H1 (cell line): ENCODE measurements at regions not wholly inside any gene's neighbourhood (a gene's known extent, or its start where the extent isn't known, plus 50 kb on each side); places are given as distances from the start of the nearest gene placed in this dataset.

Experiments
- CTCF ChIA-PET: fragments of 300-600 bp; sonication (Branson Sonifier 250); formaldehyde crosslinking; loops from one replicate; lab custom pipeline; 2021; ENCODE audit not compliant: partially characterized antibody; lab: Charles Lee
- POLR2A ChIA-PET: fragments of 300-600 bp; sonication (Branson Sonifier 250); formaldehyde crosslinking; loops from one replicate; lab custom pipeline; 2021; ENCODE audit warnings: inconsistent platforms; ENCODE audit not compliant: partially characterized antibody; lab: Charles Lee
- DNase-seq, 2 experiments: peaks; one replicate each; pipeline versions ENCODE4 v3.0.0 to v3.0.0-alpha.2; 2010 to 2022; ENCODE audit warnings: low spot score in 2 of 2, low read depth in 1 of 2, mixed read lengths in 1 of 2
- FAIRE-seq: peaks from 2 replicates; lab custom pipeline; 2011; peaks lifted over from hg19 to GRCh38; lab: Jason Lieb, UNC
- H2AFZ ChIP-seq: 2 replicates; pipeline ENCODE4 v1.8.1; 2012; ENCODE audit warnings: low read length, inconsistent platforms
- H2AK5ac ChIP-seq: 2 replicates; pipeline ENCODE4 v1.6.1; 2013; ENCODE audit warnings: low read depth, low read length
- H2BK120ac ChIP-seq: replicated peaks from 2 replicates; pipeline ENCODE3; 2013; ENCODE audit warnings: low read depth, low read length, inconsistent platforms
- H2BK12ac ChIP-seq: 2 replicates; pipeline ENCODE4 v1.6.1; 2013; ENCODE audit warnings: low read depth, low read length
- H2BK15ac ChIP-seq: 2 replicates; pipeline ENCODE4 v1.6.1; 2013; ENCODE audit warnings: low read length
- H2BK20ac ChIP-seq: 2 replicates; pipeline ENCODE4 v1.6.1; 2013; ENCODE audit warnings: low read length
- H2BK5ac ChIP-seq: 2 replicates; pipeline ENCODE4 v1.6.1; 2013; ENCODE audit warnings: low read depth, low read length
- H3K14ac ChIP-seq: 2 replicates; pipeline ENCODE4 v1.6.1; 2013; ENCODE audit warnings: inconsistent platforms; ENCODE audit not compliant: insufficient read length
- H3K18ac ChIP-seq: 2 replicates; pipeline ENCODE4 v1.6.1; 2013; ENCODE audit warnings: low read length; ENCODE audit errors: extremely low read depth
- H3K23ac ChIP-seq: 2 replicates; pipeline ENCODE4 v1.6.1; 2013; ENCODE audit warnings: inconsistent platforms; ENCODE audit not compliant: insufficient read length
- H3K23me2 ChIP-seq: 2 replicates; pipeline ENCODE4 v1.6.1; 2013; ENCODE audit warnings: low read depth, low read length
- H3K27ac ChIP-seq: 2 replicates; pipeline ENCODE4 v1.6.1; 2011; ENCODE audit warnings: low read depth, low read length, inconsistent platforms
- H3K27me3 ChIP-seq, 4 experiments: replicated peaks in 1 of 4; 1 replicate in 1 of 4; 2 replicates in 3 of 4; pipeline versions ENCODE4 v1.6.1 to v1.8.1; 2011 to 2013; ENCODE audit warnings: low read length in 3 of 4, mild to moderate bottlenecking in 3 of 4, inconsistent platforms in 2 of 4, mixed read lengths in 2 of 4, moderate library complexity in 1 of 4; ENCODE audit not compliant: control insufficient read depth in 3 of 4, insufficient read depth in 3 of 4; ENCODE audit errors: extremely low read depth in 1 of 4
- H3K36me3 ChIP-seq, 4 experiments: 2 replicates each; pipeline versions ENCODE4 v1.6.1 to v1.8.1; 2011 to 2013; ENCODE audit warnings: mild to moderate bottlenecking in 4 of 4, low read length in 3 of 4, moderate library complexity in 2 of 4, control low read depth in 1 of 4, inconsistent platforms in 1 of 4; ENCODE audit not compliant: insufficient read depth in 4 of 4, control insufficient read depth in 2 of 4
- H3K4ac ChIP-seq: replicated peaks from 2 replicates; pipeline ENCODE3; 2013; ENCODE audit warnings: low read length, low read depth, mixed read lengths, inconsistent platforms; ENCODE audit not compliant: insufficient read length
- H3K4me1 ChIP-seq, 4 experiments: replicated peaks in 1 of 4; 1 replicate in 1 of 4; 2 replicates in 3 of 4; pipeline versions ENCODE4 v1.6.1 to v1.8.1; 2011 to 2013; ENCODE audit warnings: low read length in 3 of 4, inconsistent platforms in 2 of 4, mixed read lengths in 1 of 4; ENCODE audit not compliant: insufficient read depth in 4 of 4, control insufficient read depth in 3 of 4
- H3K4me2 ChIP-seq, 2 experiments: 2 replicates each; pipeline versions ENCODE4 v1.6.1 to v1.8.1; 2011 to 2013; ENCODE audit warnings: low read depth in 2 of 2, low read length in 2 of 2, control low read depth in 1 of 2, inconsistent platforms in 1 of 2, mild to moderate bottlenecking in 1 of 2; ENCODE audit not compliant: insufficient read depth in 1 of 2
- H3K4me3 ChIP-seq, 4 experiments: fragments of 200-600, 300-600 bp in 1 of 4; sonication (generic), shearing (Covaris generic), sonication (Bioruptor Twin) in 1 of 4; 2 replicates each; pipeline versions ENCODE4 v1.5.1 to v1.8.1; 2011 to 2016; ENCODE audit warnings: low read length in 4 of 4, low read depth in 3 of 4, control low read depth in 2 of 4, inconsistent platforms in 2 of 4, mild to moderate bottlenecking in 2 of 4, mixed read lengths in 1 of 4, moderate library complexity in 1 of 4; ENCODE audit not compliant: insufficient read depth in 2 of 4; ENCODE audit errors: extremely low read depth in 1 of 4
- H3K56ac ChIP-seq: replicated peaks from 2 replicates; pipeline ENCODE3; 2013; ENCODE audit warnings: low read depth, mild to moderate bottlenecking, mixed read lengths, low read length, inconsistent platforms; ENCODE audit not compliant: insufficient read length
- H3K79me1 ChIP-seq: 2 replicates; pipeline ENCODE4 v1.6.1; 2013; ENCODE audit warnings: low read depth, low read length, control low read depth
- H3K79me2 ChIP-seq, 2 experiments: 2 replicates each; pipeline versions ENCODE4 v1.6.1 to v1.8.1; 2012 to 2013; ENCODE audit warnings: low read length in 2 of 2, mild to moderate bottlenecking in 2 of 2, inconsistent platforms in 1 of 2; ENCODE audit not compliant: insufficient read depth in 2 of 2, control insufficient read depth in 1 of 2
- H3K9ac ChIP-seq, 4 experiments: replicated peaks in 1 of 4; 1 replicate in 1 of 4; 2 replicates in 3 of 4; pipeline versions ENCODE4 v1.6.1 to v1.8.1; 2011 to 2013; ENCODE audit warnings: low read depth in 3 of 4, low read length in 3 of 4, control low read depth in 2 of 4, mild to moderate bottlenecking in 2 of 4, moderate library complexity in 2 of 4, inconsistent platforms in 1 of 4; ENCODE audit errors: extremely low read depth in 1 of 4
- H3K9me3 ChIP-seq, 2 experiments: 2 replicates each; pipeline versions ENCODE4 v1.6.1 to v1.8.1; 2012 to 2013; ENCODE audit warnings: mild to moderate bottlenecking in 2 of 2, moderate library complexity in 2 of 2, control low read depth in 1 of 2, inconsistent platforms in 1 of 2, low read depth in 1 of 2, low read length in 1 of 2, mixed read lengths in 1 of 2; ENCODE audit not compliant: insufficient read depth in 2 of 2
- H4K20me1 ChIP-seq, 2 experiments: replicated peaks in 1 of 2; 2 replicates each; pipeline versions ENCODE3 to v1.8.1; 2011 to 2013; ENCODE audit warnings: inconsistent platforms in 2 of 2, low read length in 2 of 2, mild to moderate bottlenecking in 1 of 2; ENCODE audit not compliant: insufficient read depth in 2 of 2, control insufficient read depth in 1 of 2
- H4K5ac ChIP-seq: 2 replicates; pipeline ENCODE4 v1.6.1; 2013; ENCODE audit warnings: low read length, low read depth, mixed read lengths, inconsistent platforms; ENCODE audit not compliant: insufficient read length
- H4K8ac ChIP-seq: 2 replicates; pipeline ENCODE4 v1.8.0; 2013; ENCODE audit warnings: mild to moderate bottlenecking, moderate library complexity, low read length, inconsistent platforms; ENCODE audit not compliant: insufficient read depth; ENCODE audit errors: extremely low read depth
- H4K91ac ChIP-seq: replicated peaks from 2 replicates; pipeline ENCODE3; 2013; ENCODE audit warnings: low read length, mixed read lengths, inconsistent platforms; ENCODE audit not compliant: insufficient read length
- ASH2L ChIP-seq: fragments of 200-600, 300-600 bp; sonication (generic); IDR thresholded peaks from one replicate; pipeline ENCODE4 v1.7.1; 2017; ENCODE audit warnings: low read length
- EP300 ChIP-seq, 2 experiments: IDR thresholded peaks; 1 replicate in 1 of 2; 2 replicates in 1 of 2; pipeline ENCODE4 v1.6.1; 2011 to 2012; ENCODE audit warnings: low read depth in 2 of 2, low read length in 2 of 2, mild to moderate bottlenecking in 2 of 2, borderline replicate concordance in 1 of 2, inconsistent platforms in 1 of 2, moderate library complexity in 1 of 2
- GABPA ChIP-seq: IDR thresholded peaks from 2 replicates; pipeline ENCODE4 v1.6.1; 2011; ENCODE audit warnings: mild to moderate bottlenecking, low read length, moderate library complexity, borderline replicate concordance; ENCODE audit not compliant: insufficient read depth
- KDM5A ChIP-seq: fragments of 200-600 bp; IDR thresholded peaks from 2 replicates; pipeline ENCODE4 v1.7.1; 2012; ENCODE audit warnings: mild to moderate bottlenecking, low read length, inconsistent platforms, mixed read lengths
- NRF1 ChIP-seq: IDR thresholded peaks from 2 replicates; pipeline ENCODE4 v1.6.1; 2011; ENCODE audit warnings: mild to moderate bottlenecking, low read depth, low read length, improper control_type of control experiment
- SUZ12 ChIP-seq: fragments of 200-600 bp; sonication (generic); IDR thresholded peaks from 2 replicates; pipeline ENCODE4 v1.6.1; 2012; ENCODE audit warnings: mild to moderate bottlenecking, inconsistent platforms, low read length, moderate library complexity, mixed read lengths
- WGBS, 2 experiments: shearing (Covaris generic) in 1 of 2; methylation state at CpG; one replicate each; pipeline versions ENCODE4 v1.1.6 to v1.1.7; 2013 to 2015; ENCODE audit warnings: low lambda C conversion rate in 2 of 2, mixed read lengths in 2 of 2, inconsistent platforms in 1 of 2, low coverage in 1 of 2, missing lambda C conversion rate in 1 of 2; ENCODE audit not compliant: insufficient replicate concordance in 2 of 2, insufficient coverage in 1 of 2, insufficient read length in 1 of 2; ENCODE audit errors: extremely low coverage in 1 of 2, missing lambda C conversion rate in 1 of 2; 5-methylcytosine and 5-hydroxymethylcytosine counted together
- TF ChIP-seq, protein P1 (sequence below): IDR thresholded peaks from 2 replicates; pipeline ENCODE4 v1.6.1; 2012; ENCODE audit warnings: inconsistent platforms

DNA sequence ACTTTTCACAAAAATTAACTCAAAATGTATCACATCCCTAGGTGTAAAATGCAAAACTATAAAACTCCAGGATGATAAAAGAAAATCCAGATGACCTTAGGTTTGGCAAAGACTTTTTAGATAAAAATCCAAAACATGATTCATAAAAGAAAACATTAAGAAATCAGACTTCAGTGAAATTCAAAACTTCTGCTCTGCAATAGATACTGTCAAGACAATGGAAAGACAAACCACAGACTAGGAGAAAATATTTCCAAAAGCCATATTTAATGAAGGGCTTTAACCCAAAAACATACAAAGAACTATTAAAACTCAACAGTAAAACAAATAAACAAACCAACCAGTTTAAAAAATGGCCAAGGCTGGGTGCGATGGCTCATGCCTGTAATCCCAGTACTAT is 173.6 kb upstream of the SPOPL start:
- Histone ChIP-seq H2AFZ (no peak overlapping the region), H3K79me1 (no peaks in the 10 kb centered on the region), H3K27me3 (no peaks in the 10 kb centered on the region), H3K36me3 (no peaks in the 10 kb centered on the region), H2AK5ac (no peak overlapping the region), H3K4me2 (no peak overlapping the region), H4K8ac (no peak overlapping the region), H2BK5ac (no peak overlapping the region), H3K4me3 (no peak overlapping the region), H4K91ac (no peak overlapping the region), H2BK120ac (no peak overlapping the region), H3K9me3 (no peaks in the 10 kb centered on the region), H3K23me2 (no peaks in the 10 kb centered on the region; the same call in 1 of the 2 replicates), H2BK15ac (no peak overlapping the region), H2BK12ac (no peak overlapping the region), H2BK20ac (no peak overlapping the region), H4K20me1 (no peaks in the 10 kb centered on the region), H3K9ac (no peak overlapping the region), H3K27ac (no peak overlapping the region), H3K23ac (no peak overlapping the region), H3K4me1 (no peaks in the 10 kb centered on the region), H4K5ac (no peak overlapping the region), H3K79me2 (no peaks in the 10 kb centered on the region), H3K18ac (no peak overlapping the region), H3K14ac (no peak overlapping the region), H3K4ac (no peak overlapping the region), H3K56ac (no peak overlapping the region)
- WGBS, 2 experiments = 100% methylated on average over 1 of the region's 1 CpG; no CpG with 5 or more reads in 1 of the 2 experiments
- no peak for DNase-seq
- ChIA-PET CTCF (no interaction called here), POLR2A (no interaction called here)
- TF ChIP-seq SUZ12 = no peak
- TF ChIP-seq NRF1 = no peak
- TF ChIP-seq GABPA = no peak
- no peak for TF ChIP-seq ASH2L
- TF ChIP-seq, protein P1, sequence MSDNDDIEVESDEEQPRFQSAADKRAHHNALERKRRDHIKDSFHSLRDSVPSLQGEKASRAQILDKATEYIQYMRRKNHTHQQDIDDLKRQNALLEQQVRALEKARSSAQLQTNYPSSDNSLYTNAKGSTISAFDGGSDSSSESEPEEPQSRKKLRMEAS = no peak
- TF ChIP-seq EP300 (IDR thresholded peaks at IDR 0.05; ENCODE audit: borderline replicate concordance in 1 of 2, low read depth in 2 of 2, low read length in 2 of 2) = no peak
- TF ChIP-seq KDM5A = no peak
- no peak for FAIRE-seq
